ENCODE measurements at regions not wholly inside any gene's neighbourhood (a gene's known extent, or its start where the extent isn't known, plus 50 kb on each side); places are given as distances from the start of the nearest gene placed in this dataset.

GRCh38 chr5:124954784-124955183, 208.3 kb upstream of the ZNF608 start:
- TF ChIP-seq CTCF (IDR thresholded peaks at IDR 0.05 in 4 of 5, conservative IDR thresholded peaks at IDR 0.05 in 1 of 5): no peak
- no peak for TF ChIP-seq POLR2A (IDR thresholded peaks at IDR 0.05)

All from gastrocnemius medialis (tissue), 4 donors.